ENCODE measurements at regions not wholly inside any gene's neighbourhood (a gene's known extent, or its start where the extent isn't known, plus 50 kb on each side); places are given as distances from the start of the nearest gene placed in this dataset.

DNA sequence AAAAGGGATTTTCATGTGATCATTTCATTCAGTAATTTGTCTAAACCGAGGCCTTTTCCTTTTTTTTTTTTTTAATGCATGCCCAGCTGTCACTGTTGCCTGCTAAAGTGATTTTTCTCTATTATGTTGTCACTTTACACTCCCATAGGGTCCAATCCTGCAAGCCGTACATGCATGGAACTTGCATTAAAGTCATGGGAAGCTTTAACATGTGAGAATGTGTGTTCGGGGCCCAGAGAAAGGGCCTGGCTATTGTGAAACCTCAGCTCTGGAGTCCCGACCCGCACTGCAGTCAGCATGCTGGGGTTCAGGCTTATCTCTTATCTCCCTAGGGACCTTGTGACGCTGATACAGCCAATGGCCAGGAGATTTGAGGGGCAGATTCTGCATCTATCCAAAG lies 474.6 kb downstream of the SLC4A3 start:
- H2AFZ ChIP-seq, result no peak overlapping the region
- WGBS (ENCODE audit: low lambda C conversion rate, missing lambda C conversion rate), result 43% methylated on average over 6 of the region's 6 CpGs
- DNase-seq (ENCODE audit: low spot score), result peak; percentile 23
- no peaks in the 10 kb centered on the region for H3K79me2 ChIP-seq
- H3K36me3 ChIP-seq (replicated peaks; ENCODE audit: insufficient read depth, low read depth), result no peaks in the 10 kb centered on the region
- H3K27ac ChIP-seq, result no peak overlapping the region
- no peaks in the 10 kb centered on the region for H3K27me3 ChIP-seq
- no peaks in the 10 kb centered on the region for H3K9me2 ChIP-seq (replicated peaks; ENCODE audit: insufficient read depth)
- TF ChIP-seq, protein P1, sequence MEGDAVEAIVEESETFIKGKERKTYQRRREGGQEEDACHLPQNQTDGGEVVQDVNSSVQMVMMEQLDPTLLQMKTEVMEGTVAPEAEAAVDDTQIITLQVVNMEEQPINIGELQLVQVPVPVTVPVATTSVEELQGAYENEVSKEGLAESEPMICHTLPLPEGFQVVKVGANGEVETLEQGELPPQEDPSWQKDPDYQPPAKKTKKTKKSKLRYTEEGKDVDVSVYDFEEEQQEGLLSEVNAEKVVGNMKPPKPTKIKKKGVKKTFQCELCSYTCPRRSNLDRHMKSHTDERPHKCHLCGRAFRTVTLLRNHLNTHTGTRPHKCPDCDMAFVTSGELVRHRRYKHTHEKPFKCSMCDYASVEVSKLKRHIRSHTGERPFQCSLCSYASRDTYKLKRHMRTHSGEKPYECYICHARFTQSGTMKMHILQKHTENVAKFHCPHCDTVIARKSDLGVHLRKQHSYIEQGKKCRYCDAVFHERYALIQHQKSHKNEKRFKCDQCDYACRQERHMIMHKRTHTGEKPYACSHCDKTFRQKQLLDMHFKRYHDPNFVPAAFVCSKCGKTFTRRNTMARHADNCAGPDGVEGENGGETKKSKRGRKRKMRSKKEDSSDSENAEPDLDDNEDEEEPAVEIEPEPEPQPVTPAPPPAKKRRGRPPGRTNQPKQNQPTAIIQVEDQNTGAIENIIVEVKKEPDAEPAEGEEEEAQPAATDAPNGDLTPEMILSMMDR (IDR thresholded peaks at IDR 0.05; ENCODE audit: poor library complexity), result no peak
- no peaks in the 10 kb centered on the region for H3K4me1 ChIP-seq (ENCODE audit: insufficient read depth)
- no peaks in the 10 kb centered on the region for H4K20me1 ChIP-seq (ENCODE audit: insufficient read depth, poor library complexity, severe bottlenecking)
- H3K4me3 ChIP-seq, result no peak overlapping the region
- H3K9me3 ChIP-seq (ENCODE audit: low read depth), result no peaks in the 10 kb centered on the region
- H3K4me2 ChIP-seq, result no peak overlapping the region

DNA sequence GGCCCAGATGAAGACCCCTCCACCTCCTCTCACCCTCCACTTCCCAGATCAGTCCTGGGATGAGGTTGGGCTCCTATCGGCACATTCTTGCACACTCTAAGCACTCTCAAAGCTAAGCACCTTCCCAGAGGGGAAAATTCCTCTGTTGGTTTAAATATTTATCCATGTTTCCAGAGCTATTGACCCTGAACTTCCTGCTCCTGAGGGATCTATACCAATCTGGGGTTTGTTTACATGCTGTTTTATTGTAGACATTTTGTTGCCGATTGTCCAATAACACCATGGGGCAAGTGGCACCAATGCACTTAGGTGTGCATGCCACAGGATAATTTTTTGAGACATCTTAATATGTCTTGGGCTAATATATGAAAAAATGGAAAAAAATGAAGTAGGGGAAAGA lies 476.2 kb downstream of the SLC4A3 start:
- TF ChIP-seq, protein P1 (IDR thresholded peaks at IDR 0.05; ENCODE audit: poor library complexity), result no peak
- TF ChIP-seq EZH2 (IDR thresholded peaks at IDR 0.05; ENCODE audit: borderline replicate concordance) (no peak), EZH2phosphoT487 (IDR thresholded peaks at IDR 0.05; ENCODE audit: low read depth, severe bottlenecking, unreplicated experiment) (no peak)
- Histone ChIP-seq H3K9me2 (replicated peaks; ENCODE audit: insufficient read depth) (no peaks in the 10 kb centered on the region), H3K4me3 (no peak overlapping the region), H2AFZ (no peak overlapping the region), H3K4me1 (ENCODE audit: insufficient read depth) (no peaks in the 10 kb centered on the region), H3K9me3 (ENCODE audit: low read depth) (no peaks in the 10 kb centered on the region), H4K20me1 (ENCODE audit: insufficient read depth, poor library complexity, severe bottlenecking) (no peaks in the 10 kb centered on the region), H3K27ac (no peak overlapping the region), H3K79me2 (no peaks in the 10 kb centered on the region), H3K36me3 (replicated peaks; ENCODE audit: insufficient read depth, low read depth) (no peaks in the 10 kb centered on the region), H3K4me2 (no peak overlapping the region), H3K27me3 (no peaks in the 10 kb centered on the region)
- 54% methylated on average over 2 of the region's 2 CpGs for WGBS (ENCODE audit: low lambda C conversion rate, missing lambda C conversion rate)
- DNase-seq (ENCODE audit: low spot score), result no peak

DNA sequence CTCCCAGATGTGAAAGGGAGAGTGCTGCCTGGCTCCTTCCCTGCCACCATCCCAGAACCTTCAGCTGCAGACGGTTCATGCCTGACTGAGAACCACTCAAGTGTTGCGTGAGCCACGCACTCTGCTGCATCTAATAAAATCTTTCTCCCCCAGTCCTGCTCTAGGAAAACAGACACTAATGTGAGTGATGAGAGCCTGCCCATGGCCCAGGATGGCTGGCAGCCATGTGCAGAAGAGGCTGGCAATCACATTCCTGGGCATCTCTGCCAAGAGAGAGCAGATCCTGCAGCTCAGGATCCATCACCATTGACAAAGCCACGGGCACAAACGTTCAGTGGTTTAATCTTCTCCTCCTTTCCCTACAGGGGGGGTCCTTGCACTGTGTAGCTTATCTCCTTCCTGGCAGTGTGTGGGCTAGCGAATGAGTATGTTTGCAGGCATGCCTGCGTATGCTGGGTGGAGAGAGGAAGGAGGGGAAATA lies 477.5 kb downstream of the SLC4A3 start:
- Histone ChIP-seq H3K4me2 (no peak overlapping the region), H3K9me2 (replicated peaks; ENCODE audit: insufficient read depth) (no peaks in the 10 kb centered on the region), H3K36me3 (replicated peaks; ENCODE audit: insufficient read depth, low read depth) (no peaks in the 10 kb centered on the region), H4K20me1 (ENCODE audit: insufficient read depth, poor library complexity, severe bottlenecking) (no peaks in the 10 kb centered on the region), H3K27me3 (no peaks in the 10 kb centered on the region), H3K4me1 (ENCODE audit: insufficient read depth) (no peaks in the 10 kb centered on the region), H3K4me3 (no peak overlapping the region), H2AFZ (no peak overlapping the region), H3K27ac (no peak overlapping the region), H3K9me3 (ENCODE audit: low read depth) (no peaks in the 10 kb centered on the region), H3K79me2 (no peaks in the 10 kb centered on the region)
- DNase-seq (ENCODE audit: low spot score), result peak; percentile 37
- WGBS (ENCODE audit: low lambda C conversion rate, missing lambda C conversion rate), result 53% methylated on average over 7 of the region's 7 CpGs
- TF ChIP-seq EZH2phosphoT487 (IDR thresholded peaks at IDR 0.05; ENCODE audit: low read depth, severe bottlenecking, unreplicated experiment), result no peak
- TF ChIP-seq, protein P1 (IDR thresholded peaks at IDR 0.05; ENCODE audit: poor library complexity), result no peak
- TF ChIP-seq EZH2 (IDR thresholded peaks at IDR 0.05; ENCODE audit: borderline replicate concordance), result no peak

DNA sequence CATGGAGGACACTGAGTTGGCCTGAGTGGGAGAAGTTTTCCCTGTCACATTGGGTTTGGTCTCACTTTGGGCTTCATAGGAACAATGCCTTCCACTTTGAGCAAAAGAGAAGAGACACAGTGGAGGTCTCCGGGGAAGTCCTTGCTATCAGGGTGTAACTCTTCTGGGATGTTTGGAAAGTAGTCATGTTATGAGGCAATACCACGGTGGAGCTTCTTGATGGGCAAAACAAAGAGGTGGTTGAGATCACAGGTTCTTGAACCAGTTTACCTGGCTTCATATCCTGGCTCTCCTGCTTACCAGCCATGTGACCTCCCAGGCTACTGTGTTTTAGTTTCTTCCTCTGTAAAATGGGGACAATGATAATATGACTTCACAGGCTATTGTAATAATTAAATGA lies 478.6 kb downstream of the SLC4A3 start:
- H3K79me2 ChIP-seq, result no peaks in the 10 kb centered on the region
- no peaks in the 10 kb centered on the region for H3K4me1 ChIP-seq (ENCODE audit: insufficient read depth)
- H3K9me2 ChIP-seq (replicated peaks; ENCODE audit: insufficient read depth), result no peaks in the 10 kb centered on the region
- H3K9me3 ChIP-seq (ENCODE audit: low read depth), result no peaks in the 10 kb centered on the region
- WGBS (ENCODE audit: low lambda C conversion rate, missing lambda C conversion rate), result 77% methylated on average over 2 of the region's 2 CpGs
- no peak overlapping the region for H3K27ac ChIP-seq
- no peaks in the 10 kb centered on the region for H3K36me3 ChIP-seq (replicated peaks; ENCODE audit: insufficient read depth, low read depth)
- DNase-seq (ENCODE audit: low spot score), result no peak
- H3K4me3 ChIP-seq, result no peak overlapping the region
- TF ChIP-seq, protein P1 (IDR thresholded peaks at IDR 0.05; ENCODE audit: poor library complexity), result no peak
- TF ChIP-seq EZH2 (IDR thresholded peaks at IDR 0.05; ENCODE audit: borderline replicate concordance) (no peak), EZH2phosphoT487 (IDR thresholded peaks at IDR 0.05; ENCODE audit: low read depth, severe bottlenecking, unreplicated experiment) (no peak)
- H2AFZ ChIP-seq, result no peak overlapping the region
- H3K27me3 ChIP-seq, result no peaks in the 10 kb centered on the region
- no peak overlapping the region for H3K4me2 ChIP-seq
- no peaks in the 10 kb centered on the region for H4K20me1 ChIP-seq (ENCODE audit: insufficient read depth, poor library complexity, severe bottlenecking)

Data from hepatocyte (in vitro differentiated cells).